Kidney epithelial cell (primary cell): ENCODE measurements at regions not wholly inside any gene's neighbourhood (a gene's known extent, or its start where the extent isn't known, plus 50 kb on each side); places are given as distances from the start of the nearest gene placed in this dataset.

Experiments used
- DNase-seq: peaks from one replicate; pipeline ENCODE4 v3.0.0-alpha.2; 2010; ENCODE audit warnings: low read depth
- H3K27me3 ChIP-seq: 2 replicates; pipeline ENCODE4 v1.6.0; 2011; ENCODE audit warnings: low read length; ENCODE audit not compliant: control insufficient read depth, insufficient read depth
- H3K36me3 ChIP-seq: 2 replicates; pipeline ENCODE4 v1.5.1; 2011; ENCODE audit warnings: low read length; ENCODE audit not compliant: control insufficient read depth, insufficient read depth
- H3K4me3 ChIP-seq: 2 replicates; pipeline ENCODE4 v1.5.1; 2011; ENCODE audit warnings: low read depth, mild to moderate bottlenecking, control low read depth, low read length
- TF ChIP-seq, protein P1 (sequence below): IDR thresholded peaks from 2 replicates; pipeline ENCODE4 v1.5.1; 2011; ENCODE audit warnings: mild to moderate bottlenecking, moderate library complexity, low read length, control low read depth, inconsistent platforms; ENCODE audit not compliant: insufficient read depth, poor library complexity, severe bottlenecking

DNA sequence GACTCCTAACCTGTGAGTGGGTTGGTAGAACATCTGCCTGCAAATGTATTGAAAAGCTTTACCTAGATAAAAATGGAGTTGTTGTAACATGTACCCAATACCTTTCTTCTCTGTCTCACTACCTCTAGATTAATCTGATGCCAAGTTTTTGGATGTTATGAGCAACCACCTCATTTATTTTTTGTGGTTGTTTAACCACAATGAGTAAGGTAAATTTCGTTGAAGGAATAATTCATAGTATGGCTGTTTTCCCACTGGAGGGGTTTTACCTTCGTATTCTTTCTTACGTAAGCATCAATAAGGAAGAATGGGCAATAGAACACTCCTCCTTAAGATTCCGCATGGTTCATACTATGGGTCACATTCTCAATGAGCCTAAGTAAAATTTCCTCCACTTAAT lies 165.4 kb downstream of the CDH26 start:
- Histone ChIP-seq H3K36me3 (no peaks in the 10 kb centered on the region), H3K4me3 (no peak overlapping the region), H3K27me3 (peaks cover 4% of the 10 kb centered on the region)
- DNase-seq: no peak
- TF ChIP-seq, protein P1, sequence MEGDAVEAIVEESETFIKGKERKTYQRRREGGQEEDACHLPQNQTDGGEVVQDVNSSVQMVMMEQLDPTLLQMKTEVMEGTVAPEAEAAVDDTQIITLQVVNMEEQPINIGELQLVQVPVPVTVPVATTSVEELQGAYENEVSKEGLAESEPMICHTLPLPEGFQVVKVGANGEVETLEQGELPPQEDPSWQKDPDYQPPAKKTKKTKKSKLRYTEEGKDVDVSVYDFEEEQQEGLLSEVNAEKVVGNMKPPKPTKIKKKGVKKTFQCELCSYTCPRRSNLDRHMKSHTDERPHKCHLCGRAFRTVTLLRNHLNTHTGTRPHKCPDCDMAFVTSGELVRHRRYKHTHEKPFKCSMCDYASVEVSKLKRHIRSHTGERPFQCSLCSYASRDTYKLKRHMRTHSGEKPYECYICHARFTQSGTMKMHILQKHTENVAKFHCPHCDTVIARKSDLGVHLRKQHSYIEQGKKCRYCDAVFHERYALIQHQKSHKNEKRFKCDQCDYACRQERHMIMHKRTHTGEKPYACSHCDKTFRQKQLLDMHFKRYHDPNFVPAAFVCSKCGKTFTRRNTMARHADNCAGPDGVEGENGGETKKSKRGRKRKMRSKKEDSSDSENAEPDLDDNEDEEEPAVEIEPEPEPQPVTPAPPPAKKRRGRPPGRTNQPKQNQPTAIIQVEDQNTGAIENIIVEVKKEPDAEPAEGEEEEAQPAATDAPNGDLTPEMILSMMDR: no peak

DNA sequence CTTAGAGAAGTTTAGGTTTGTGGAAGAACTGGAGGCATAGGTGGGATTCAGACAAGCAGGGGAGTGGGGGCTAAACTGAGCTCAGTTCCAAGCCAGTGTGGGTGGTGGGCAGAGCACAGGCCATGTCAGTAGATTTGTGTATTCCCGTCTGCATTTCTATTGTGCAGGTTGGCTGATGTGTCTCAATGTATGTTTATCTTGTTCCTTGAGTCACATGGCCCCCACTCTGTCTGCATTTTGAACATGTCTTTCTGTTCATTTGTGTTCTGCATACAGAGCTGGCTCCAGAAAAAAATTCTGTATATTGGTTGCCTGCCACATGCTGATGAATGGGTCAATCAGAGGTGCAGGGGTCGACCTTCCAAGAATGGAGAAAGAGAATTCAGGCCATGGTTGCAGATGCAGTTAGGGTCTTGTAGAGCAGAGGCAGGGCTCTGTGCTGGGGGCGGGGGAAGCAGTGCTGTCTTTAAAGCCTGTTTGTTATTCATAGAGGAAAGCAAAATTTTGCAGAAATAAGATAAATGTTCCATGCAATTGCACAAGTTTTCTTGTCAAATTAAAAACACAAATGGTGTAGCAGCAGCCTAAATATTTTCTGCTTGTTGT lies 166.7 kb downstream of the CDH26 start:
- H3K4me3 ChIP-seq: no peak overlapping the region
- no peaks in the 10 kb centered on the region for H3K36me3 ChIP-seq
- H3K27me3 ChIP-seq: peaks cover 2% of the 10 kb centered on the region
- TF ChIP-seq, protein P1: no peak
- no peak for DNase-seq

DNA sequence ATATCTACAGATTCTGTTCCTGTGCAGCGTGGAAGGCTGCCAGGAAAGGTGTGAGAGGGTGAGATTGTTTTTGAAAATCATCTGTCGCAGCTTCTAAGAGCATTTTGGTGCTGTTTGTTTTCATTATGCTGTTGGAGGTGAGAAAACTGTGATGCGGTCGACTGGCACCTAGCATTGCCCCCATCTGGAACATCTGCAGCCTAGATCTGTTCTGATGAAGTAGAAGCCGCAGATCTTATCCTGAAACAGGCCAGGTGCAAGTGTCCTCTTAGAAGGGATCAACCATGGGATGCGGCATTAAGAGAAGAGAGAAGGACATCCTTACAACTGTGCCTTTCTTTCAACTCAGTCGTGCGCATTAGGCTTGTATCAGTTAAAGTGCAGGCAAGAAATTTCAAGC lies 167.3 kb downstream of the CDH26 start:
- Histone ChIP-seq H3K4me3 (no peak overlapping the region), H3K36me3 (no peaks in the 10 kb centered on the region), H3K27me3 (peaks cover 2% of the 10 kb centered on the region)
- TF ChIP-seq, protein P1: no peak
- no peak for DNase-seq

DNA sequence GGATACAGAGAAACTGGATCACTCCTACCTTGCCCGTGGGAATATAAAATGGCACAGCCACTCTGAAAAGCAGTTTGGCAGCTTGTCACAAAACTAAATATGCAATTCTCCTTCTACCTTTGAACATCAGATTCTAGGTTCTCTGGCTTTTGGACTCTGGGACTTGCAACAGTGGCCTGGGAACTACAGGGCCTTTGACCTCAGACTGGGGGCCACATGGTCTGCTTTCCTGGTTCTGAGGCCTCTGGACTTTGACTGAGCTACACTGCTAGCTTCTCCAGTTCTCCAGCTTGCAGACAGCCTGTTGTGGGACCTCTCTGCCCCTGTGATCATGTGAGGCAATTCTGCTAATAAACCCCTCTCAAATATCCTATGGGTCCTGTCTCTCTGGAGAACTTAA lies 168.8 kb downstream of the CDH26 start:
- no peak overlapping the region for H3K4me3 ChIP-seq
- H3K36me3 ChIP-seq: no peaks in the 10 kb centered on the region
- TF ChIP-seq, protein P1: no peak
- no peak for DNase-seq
- peaks cover under 1% of the 10 kb centered on the region for H3K27me3 ChIP-seq

DNA sequence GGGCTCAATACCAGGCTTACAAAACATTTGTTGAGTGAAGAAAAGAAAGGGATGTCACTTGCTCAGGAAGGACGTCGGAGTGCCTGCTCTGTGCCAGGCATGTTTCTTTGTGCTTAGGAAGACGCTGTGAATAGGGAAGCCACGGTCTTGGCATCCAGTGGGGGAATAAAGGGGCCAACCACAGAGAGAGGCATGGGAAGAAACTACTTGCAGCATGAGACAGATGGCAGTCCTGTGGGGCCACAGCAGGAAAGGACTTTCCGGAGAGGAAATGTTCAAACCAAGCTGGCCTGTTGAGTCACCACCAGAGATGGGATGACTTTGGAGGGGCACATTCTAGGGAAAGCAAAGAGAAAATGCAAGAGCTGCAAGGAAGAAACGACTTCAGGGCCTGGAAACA lies 173.2 kb downstream of the CDH26 start:
- TF ChIP-seq, protein P1: no peak
- no peak overlapping the region for H3K4me3 ChIP-seq
- no peak for DNase-seq
- no peaks in the 10 kb centered on the region for H3K36me3 ChIP-seq
- no peaks in the 10 kb centered on the region for H3K27me3 ChIP-seq

DNA sequence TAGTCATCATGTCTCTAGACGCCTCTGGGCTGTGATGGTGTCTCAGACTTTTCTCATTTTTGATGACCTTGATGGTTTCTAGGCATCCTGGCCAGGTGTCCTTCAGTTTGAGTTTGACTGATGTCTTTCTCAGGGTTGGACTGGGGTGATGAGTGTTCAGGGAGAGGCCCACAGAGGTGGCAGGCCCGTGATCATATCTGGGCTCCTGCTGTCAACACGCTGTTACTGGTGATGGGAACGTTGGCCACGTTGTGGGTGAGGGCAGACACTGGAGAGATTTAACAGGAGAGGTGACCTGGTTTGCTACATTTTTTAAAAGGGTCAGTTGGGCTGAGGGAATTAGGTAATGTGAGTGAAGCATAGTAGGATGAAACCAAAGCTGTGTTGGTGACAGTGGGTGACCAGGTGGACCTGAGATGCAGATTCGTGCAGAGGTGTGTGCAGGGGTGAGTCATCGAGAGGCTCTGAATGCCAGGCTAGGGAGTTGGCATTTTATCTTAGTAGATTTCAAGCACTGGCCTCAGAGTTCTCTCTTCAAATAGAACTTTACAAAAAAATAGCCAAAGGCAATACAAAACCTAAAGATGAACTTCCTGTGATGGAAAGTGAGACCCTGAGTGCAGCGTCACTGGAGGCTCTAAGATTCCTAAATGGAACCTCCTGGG lies 174.1 kb downstream of the CDH26 start:
- Histone ChIP-seq H3K27me3 (no peaks in the 10 kb centered on the region), H3K36me3 (no peaks in the 10 kb centered on the region), H3K4me3 (no peak overlapping the region)
- TF ChIP-seq, protein P1: no peak
- no peak for DNase-seq
